CD4-positive, alpha-beta T cell treated with Interleukin-6 for 4 hours (primary cell): ENCODE measurements at regions not wholly inside any gene's neighbourhood (a gene's known extent, or its start where the extent isn't known, plus 50 kb on each side); places are given as distances from the start of the nearest gene placed in this dataset.
"Not testable (repeated sequence)": the region's sequence is repeated elsewhere in the genome, so short reads cannot be mapped to it uniquely, and the experiment has no call there.

Experiments used
- DNase-seq: peaks from one replicate; pipeline ENCODE4 v3.0.0-alpha.2; 2020; ENCODE audit warnings: mixed read lengths

DNA sequence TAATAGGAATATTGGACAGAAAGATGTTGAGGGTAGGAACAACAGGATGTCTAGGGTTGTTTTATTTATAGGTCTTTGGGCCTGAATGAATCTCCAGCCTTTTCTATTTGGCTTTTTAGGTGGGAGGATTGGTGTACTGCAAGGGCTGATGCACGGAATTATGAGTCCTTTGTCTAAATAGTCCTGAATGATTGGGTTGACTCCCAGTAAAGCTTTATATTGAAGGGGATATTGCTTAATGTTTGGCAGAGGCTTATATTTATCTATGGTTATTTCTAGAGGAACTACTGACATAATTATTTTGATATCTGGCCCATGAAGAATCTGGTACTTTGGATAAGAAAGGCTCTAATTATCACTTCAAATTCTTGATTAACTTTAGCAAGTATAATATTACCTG is 253.6 kb upstream of the AVPR1A start:
- no peak for DNase-seq

DNA sequence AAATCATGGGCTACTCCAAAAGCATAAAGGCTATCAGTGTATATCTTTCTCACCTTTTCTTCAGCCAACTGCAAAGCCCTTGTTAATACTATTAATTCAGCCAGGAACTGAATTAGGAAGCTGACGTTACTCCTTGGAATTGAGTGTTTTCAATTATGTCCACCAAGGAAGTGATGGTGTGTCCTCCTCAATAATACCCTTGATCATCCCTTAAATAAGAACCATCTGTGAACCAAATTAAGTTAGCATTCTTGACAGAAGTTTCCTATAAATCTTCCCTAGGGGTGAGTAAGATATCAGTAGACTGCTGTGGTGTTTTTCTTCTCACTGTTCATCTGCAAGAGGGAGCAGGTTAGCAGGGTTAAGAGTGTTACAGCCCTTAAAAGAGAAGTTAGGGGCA is 252.3 kb upstream of the AVPR1A start:
- no peak for DNase-seq

DNA sequence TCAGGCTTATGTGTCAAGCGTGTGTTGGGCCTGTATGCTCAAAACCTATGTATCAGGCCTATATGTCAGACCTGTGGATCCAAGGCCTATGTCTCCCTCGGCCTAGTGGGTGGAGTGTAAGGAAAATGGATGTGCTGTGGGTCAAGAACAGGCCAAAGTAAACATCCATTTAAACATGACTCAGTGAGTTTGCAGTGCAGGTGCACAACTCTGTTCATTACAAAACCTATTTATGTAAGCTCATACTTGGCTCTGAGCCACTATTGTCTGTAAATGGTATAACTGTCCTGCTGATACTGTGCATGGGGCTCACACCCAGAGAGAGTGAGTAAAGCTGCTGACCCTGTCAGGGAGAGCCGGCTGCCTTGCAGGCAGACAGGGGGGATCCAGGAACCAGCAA is 249.7 kb upstream of the AVPR1A start:
- no peak for DNase-seq

DNA sequence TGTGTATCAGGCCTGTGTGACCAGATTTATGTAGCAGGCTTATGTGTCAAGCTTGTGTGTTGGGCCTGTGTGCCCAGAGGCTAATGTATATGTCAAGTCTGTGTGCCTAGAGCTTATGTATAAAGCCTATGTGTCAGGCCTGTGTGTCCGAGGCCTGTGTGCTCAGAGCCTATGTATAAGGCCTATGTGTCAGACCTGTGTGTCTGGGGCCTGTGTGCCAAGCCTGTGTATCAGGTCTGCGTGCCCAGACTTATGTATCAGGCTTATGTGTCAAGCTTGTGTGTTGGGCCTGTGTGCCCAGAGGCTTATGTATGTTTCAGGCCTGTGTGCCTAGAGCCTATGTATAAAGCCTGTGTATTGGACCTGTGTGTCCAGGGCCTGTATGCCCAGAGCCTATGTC is 249.3 kb upstream of the AVPR1A start:
- DNase-seq = no peak

DNA sequence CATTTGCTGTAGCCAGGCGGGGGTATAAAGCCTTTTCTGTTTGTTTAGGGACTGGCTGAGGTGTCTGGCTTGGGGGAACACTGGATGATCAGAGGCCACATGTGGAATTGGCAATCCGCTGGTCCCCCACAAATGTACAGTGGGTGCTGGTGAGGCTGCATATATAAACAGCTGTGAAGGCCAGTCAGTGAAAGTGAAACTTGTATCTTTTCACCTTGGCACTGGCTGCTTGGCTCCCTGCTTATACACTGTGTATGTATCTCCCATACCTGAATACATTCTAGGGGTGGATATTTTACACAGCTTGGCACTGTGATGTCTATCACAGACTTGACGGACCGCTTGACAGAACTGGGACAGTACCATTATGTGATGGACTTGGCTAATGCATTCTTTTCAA is 246.8 kb upstream of the AVPR1A start:
- DNase-seq = no peak

DNA sequence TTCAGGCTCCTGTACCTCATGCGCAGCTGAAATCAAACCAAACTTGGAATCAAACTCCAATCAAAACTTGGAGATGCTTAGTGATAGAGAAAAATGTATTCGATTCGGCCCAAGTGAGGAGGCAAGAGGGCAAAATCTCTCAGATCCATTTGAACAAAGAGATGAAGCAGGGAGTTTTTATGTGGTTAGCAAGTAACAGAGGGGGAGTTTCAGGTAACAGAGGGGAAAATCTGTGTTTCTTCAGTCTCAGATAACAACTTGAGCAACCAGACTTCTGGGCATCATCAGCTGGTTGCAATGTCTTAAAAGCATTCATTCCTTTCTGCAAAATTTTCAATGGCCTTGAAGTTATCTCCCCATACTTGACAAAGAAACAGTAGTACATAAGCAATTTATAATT is 245.1 kb upstream of the AVPR1A start:
- DNase-seq = no peak

DNA sequence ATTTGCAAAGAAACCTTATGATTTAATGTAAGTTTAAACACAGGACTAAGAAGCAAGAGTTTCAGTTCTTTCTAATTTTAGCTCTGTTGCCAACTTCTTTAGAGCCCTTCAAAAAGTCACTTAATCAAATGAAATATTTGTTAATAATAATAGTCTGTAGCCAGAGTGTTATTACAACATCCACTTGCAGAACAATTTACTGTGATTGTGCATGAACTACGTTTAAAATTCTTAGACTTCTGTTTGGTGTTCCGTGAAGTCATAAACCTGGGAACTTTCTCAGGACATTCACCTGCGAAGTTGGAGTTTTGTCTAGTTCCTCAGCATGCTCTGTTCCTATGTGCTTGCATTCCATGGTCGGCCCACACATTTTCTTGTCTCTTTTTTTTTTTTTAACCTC is 244.0 kb upstream of the AVPR1A start:
- no peak for DNase-seq

DNA sequence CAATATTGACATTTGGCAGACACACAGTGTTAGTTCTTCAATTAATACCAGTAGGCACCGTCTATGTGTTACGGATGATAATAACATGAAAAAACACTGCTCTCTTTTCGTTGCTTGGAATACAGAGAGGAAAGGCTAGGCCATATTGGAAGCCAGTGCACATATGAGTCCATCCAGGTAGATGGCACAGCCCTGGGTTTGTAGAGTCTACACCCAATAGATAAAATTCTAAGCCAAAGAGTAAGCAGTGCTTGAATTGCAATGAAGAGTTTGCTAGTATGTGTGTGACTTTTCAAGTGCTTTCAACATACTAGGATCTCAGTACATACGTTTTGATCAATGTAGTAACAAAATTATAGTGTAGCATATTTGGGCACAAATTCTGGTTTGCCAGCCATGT is 243.3 kb upstream of the AVPR1A start:
- DNase-seq = no peak

DNA sequence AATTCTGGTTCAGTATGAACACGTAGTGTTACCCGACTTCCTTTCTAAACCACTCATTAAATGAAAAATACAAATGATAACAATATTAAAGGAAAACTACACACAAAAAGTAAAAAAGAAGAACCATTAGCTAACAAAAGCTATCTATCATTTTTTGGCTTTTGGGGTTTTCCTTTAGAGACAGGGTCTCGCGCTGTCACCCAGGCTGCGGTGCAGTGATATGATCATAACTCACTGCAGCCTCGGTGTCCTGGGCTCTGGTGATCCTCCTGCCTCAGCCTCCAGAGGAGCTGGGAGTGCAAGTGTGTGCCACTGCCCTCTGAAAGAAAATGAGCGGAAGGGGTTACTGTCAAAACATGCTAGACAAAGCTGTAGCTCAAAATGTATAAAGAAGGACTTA is 238.2 kb upstream of the AVPR1A start:
- DNase-seq = no peak

DNA sequence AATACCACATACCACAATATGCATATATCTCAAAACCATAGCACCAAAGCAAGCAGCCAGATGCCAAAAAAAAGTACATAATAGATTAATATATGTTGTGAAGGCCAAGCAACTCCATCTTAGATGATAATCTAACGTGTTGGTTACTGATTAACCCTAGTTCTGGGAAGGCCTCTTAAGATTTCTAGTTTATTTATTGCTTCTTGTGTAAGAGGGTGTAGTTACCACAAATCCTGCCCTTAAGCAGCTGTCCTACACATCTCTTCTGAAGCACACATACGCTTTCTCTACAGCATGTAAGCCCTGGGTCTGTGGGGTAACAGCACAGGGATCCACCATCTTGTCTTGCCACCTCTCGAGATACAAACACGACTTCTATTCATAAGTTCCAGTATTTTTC is 236.8 kb upstream of the AVPR1A start:
- DNase-seq = no peak

DNA sequence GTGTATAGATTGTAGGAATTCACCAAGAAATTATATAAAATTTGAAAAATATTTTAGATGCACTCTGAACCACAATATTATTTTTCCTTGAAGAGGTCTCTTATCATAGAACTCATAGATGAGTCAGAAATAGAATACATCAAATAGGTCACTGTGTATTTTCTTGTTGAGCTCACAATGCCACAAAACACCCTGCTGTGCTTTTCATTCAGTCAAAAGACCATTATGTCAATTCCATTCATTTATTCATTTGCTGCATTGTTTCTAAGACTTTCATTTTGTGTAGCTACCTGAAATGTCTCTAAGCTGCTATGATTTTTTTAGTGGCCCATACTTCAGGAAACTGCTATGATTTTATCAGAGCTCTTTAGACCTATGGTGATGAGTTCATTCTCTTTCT is 231.9 kb upstream of the AVPR1A start:
- DNase-seq = no peak

DNA sequence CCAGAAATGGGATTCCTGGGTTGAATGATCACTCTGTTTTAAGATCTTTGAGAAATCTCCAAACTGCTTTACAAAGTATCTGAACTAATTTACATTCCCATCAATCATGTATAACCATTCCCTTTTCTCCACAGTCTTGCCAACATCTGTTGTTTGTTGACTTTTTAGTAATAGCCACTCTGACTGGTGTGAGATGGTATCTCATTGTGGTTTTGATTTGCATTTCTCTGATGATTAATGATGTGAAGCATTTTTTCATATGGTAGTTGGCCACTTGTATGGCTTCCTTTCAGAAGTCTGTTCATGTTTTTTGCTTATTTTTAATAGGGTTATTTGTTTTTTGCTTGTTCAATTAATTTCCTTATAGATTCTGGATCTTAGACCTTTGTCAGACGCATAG is 211.8 kb upstream of the AVPR1A start:
- no peak for DNase-seq

DNA sequence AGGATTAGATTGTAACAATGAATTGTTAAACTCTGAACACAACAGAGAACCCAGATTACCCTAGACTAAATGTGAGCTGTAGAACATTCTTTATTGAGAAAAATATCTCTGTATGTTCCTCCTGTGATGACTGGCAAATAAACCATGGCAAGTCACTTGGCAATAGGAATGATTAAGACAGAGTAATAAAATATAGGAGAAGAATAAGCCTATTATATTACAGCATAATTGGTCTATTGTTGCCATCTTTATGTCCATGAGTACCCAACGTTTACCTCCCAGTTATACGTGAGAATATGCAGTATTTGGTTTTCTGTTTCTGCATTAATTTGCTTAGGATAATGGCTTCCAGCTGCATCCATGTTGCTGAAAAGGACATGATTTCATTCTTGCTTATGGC is 211.2 kb upstream of the AVPR1A start:
- DNase-seq = no peak

DNA sequence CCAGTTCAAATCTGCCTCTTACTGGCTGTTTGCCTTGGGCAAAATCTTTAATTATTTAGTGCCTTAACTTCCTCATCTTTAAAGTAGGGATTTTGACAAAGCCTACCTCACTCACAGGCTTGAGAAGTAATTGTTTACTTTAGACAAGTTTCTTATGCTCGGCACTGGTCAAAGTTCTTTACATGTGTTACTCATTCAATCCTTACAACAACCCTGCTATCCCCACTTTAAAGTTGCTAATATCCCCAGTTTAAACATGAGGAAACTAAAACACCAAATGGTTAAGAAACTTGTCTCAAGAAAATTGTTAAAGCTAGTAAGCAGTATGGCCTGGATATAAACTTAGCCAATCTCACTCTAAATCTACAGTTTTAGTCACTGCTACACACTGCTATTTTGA is 204.0 kb upstream of the AVPR1A start:
- DNase-seq = no peak

DNA sequence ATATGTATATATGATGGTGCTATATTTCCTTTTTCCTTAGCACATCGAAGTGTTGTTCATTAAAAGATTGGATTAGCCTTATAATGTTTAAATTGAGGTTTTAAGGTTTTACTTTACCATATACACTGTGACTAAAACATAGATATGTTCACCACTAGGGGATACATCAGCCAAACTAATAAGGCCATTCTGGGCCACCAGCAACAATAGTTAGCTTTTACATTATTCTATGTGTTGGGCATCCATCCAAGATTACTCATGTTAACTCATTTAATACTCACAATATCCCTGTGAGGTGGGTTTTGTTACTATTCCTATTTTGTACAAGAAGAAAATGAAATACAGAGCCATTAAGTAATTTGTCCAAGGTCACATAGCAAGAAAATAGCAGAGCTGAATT is 202.6 kb upstream of the AVPR1A start:
- DNase-seq = no peak

DNA sequence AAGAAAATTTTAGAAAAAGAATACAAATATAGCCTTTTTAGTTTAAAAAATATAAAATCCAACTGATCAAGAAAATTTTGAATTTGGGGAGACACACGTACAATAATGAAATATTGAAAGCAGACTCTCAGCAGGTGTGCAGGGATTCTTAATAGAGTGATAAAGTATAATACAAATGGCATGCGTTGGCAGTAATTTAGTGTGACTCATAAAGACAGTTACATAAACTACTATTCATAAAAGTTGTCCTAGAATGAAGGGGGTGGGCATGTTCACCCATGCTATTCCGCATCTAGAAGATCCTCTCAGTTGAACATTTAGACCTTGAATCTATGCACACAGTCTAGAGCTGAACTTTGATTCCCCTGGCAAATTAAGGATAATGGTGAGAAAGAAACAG is 200.4 kb upstream of the AVPR1A start:
- no peak for DNase-seq

DNA sequence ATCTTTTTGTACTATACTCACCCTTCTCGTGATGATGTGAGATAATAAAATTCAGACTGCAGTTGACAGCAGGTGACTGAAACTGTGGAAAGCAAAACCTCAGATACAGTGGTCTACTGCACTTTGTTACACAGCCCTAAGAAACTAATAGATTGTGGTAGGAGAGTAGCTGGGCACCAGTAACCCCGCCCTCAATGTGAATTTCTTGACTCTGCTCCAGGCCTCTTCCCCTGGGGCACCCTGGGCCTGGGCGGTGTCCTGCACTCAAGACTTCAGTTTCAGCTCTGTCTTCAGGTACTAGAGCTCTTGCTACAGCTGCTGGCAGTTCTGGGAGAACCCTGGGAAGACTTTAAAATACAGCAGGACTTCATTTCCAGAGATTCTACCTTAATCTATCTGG is 197.6 kb upstream of the AVPR1A start:
- no peak for DNase-seq

DNA sequence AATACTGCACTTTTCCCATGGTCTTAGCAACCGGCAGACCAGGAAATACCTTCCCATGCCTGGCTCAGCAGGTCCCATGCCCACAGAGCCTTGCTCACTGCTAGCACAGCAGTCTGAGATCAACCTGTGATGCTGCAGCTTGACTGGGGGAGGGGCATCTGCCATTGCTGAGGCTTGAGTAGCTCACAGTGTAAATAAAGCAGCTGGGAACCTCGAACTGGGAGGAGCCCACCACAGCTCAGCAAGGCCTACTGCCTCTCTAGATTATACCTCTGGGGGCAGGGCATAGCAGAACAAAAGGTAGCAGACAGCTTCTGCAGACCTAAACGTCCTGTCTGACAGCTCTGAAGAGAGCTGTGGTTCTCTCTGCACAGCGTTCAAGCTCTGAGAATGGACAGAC is 186.2 kb upstream of the AVPR1A start:
- DNase-seq = not testable (repeated sequence)

DNA sequence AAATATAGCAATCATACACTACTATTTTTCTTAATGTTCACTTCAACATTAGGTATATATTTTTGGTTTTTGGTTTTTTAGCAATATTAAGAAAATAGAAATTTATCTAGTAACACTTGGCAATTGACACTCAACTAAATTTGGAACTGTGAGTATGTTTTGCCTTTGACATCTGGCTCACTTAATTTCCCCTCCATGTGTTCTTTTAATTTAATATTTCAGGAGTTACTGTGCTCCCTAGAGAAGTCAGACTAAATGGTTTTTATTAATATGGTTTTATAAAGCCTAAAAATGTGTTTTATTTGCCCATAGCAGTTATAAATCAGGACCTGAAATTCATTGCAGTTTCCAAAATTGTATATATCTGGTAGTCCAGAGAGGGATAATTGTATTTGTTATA is 175.3 kb upstream of the AVPR1A start:
- no peak for DNase-seq

DNA sequence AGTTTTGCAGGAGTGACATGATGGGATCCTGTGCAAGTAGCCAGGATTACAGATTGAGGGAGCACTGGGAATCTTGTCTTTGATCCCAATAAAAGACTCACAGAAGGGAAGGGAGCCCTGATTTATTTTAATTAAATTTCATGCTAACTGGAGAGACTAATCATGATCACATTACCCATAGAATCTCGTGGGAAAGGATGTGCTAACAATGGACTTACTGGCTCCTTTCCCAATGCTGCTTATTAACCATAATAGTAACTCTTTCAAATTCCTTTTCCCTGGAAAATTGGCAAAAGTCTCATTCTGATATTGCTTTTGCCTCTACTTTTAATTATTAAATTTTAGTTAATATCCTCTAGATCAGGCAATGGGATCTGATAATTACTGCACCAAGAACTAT is 174.8 kb upstream of the AVPR1A start:
- DNase-seq = no peak

DNA sequence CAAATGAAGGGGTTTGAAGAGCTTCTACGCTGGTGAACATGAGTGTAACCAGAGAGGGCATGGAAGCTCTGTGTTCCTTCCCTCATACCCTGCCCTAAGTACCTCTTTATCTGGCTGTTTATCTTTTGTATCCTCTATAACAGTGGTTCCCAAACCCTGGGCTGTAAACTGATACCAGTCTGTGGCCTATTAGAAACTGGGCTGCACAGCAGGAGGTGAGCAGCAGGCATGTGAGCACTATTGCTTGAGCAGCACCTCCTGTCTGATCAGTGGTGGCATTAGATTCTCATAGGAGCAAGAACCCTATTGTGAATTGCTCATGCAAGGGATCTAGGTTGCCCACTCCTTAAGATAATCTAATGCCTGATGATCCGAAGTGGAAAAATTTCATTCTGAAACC is 172.9 kb upstream of the AVPR1A start:
- DNase-seq = no peak

DNA sequence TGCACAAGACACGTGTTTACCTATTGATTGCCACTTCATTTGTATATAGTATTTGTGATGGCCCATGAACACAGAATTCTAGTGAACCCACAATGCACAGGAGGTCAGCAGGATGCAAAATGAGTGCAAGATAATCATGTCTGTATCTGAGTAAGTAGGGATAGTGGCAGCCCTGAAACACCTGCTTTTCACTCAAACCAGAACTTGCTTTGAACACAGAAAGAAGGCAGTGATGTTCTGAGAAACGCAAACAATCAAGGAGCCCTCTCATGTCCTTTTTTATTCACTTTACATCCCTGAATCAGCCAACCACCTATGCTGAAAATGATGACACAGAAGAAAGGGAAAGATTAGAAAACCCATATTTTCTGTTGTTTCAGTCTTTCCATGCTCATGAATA is 170.4 kb upstream of the AVPR1A start:
- DNase-seq = no peak

DNA sequence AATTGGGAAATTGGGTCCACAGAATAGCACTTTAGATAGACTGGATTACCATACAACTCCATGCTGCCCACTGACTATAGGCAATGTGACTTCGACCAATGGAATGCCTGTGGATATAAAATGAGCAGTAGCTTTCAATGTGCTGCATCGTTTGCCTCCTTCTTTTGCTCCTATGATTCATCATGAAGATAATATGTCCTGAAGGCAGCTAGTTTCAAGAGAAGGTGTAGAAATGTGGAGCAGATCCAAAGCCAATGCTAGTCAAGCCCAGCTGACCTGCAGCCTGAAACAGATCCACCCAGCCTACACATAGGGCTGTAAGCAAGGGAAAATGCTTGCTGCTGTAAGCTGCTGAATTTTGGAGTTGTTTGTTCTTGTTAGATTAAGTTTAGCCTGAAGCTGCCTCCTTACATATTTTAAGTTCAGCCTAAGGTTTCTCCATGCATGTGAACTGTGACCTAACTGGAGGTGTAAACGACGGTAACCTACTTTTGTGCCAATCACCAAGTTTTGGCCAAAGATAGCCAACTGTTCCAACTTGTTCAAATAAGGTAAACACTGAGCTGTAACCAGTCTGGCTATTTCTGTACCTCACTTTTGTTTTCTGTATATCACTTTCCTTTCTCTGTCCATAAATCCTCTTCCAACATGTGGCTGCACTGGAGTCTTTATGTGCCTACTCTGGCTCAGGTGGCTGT is 169.1 kb upstream of the AVPR1A start:
- no peak for DNase-seq

DNA sequence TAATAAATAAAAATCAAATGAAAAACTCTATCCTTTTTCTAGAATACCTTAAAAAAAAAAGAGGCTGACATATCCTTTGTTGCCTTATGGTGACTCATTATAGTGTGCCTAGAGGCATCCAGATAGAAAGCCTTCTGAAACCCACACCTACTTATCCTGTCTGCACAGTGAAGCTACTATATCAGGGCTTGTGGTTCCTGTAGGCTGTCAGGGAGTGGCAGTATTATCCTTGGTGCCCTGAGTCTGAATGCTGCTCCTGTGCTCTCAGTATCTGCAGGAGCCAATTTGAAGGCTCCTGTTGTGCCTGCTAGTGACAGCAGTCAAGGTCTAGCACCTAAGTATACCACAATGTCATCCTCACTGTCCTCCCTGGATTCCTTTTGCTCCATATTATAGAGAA is 168.4 kb upstream of the AVPR1A start:
- no peak for DNase-seq

DNA sequence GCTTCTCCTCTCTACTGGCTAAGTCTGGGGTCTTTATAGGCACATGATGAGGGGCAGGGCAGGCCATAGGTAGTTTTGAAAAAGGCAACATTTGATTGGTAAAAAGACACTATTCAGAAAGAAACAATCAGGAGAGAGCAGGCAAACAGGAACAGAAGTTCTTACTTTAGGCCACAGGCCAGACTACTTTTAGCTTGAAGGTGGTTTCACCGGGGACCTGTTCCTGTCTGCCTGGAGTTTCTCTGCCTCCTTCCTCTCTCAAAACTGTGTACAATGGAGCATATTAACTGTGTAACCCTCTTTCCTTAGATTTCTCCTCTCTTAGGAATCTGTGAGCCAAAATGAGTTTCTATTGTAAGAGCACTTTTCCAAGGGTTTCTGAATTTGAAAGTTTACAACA is 167.9 kb upstream of the AVPR1A start:
- no peak for DNase-seq

DNA sequence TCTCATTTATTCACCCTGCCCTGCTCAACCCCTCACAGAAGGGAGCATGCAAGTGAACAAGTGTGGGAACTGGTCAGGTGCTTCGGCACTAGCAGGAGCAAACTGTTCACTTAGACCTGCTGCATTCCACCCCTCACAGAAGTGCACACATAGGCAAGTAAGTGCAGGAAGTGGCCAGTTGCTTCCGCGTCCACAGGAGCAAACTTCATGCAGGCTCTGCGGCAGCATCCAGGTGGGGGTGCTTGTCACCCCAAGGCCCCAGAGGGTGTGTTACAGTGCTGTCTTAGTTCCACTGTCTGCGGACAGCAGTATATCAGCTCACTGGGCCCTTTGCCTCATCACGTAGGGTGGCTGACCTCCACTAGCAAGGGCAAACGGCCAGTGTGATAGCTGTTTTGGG is 167.3 kb upstream of the AVPR1A start:
- DNase-seq = no peak
